Endothelial cell of umbilical vein (primary cell): ENCODE measurements at regions not wholly inside any gene's neighbourhood (a gene's known extent, or its start where the extent isn't known, plus 50 kb on each side); places are given as distances from the start of the nearest gene placed in this dataset.

Experiments used
- POLR2A ChIP-seq: IDR thresholded peaks from 2 replicates; pipeline ENCODE4 v1.6.1; 2012; ENCODE audit warnings: low read depth, mild to moderate bottlenecking, control low read depth, low read length
- POLR2AphosphoS5 ChIP-seq: IDR thresholded peaks from 2 replicates; pipeline ENCODE4 v1.6.1; 2012; ENCODE audit warnings: low read depth, mild to moderate bottlenecking, control low read depth, low read length, moderate library complexity; ENCODE audit not compliant: insufficient read depth

DNA sequence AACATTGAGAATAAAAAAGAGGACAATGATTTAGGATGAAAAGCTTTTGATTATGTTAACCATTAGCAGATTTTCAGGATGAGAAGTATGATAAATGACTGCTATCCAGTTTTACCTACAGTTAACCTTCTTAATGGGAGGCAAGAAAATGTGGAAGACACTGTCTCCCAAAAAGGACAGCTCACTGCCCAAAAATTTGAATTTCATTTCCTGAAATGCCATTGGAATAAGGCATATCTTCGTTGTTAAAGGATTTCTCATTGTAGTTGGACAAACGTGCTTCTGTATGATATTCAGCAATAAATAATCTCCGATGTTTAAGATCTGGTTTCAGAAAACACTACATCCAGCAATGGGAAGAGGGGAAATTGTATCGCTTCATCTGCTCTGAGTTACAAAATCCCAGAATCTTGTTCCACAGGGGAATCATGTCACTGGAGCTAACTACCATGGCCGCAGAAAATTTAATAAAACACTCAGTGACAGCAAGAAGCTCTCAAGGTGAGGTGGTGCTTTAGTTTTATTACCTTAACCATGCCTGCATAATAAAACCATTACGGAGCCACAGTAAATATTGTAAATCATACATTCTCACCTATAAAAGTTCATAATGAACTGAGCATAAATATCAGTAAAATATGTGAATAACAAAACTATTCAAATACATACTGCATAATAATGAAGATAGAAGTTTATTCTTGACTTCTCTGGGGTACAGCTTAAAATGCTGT lies 552.3 kb downstream of the PCDH7 start:
- TF ChIP-seq POLR2AphosphoS5: no peak
- no peak for TF ChIP-seq POLR2A
